Mesendoderm (in vitro differentiated cells): ENCODE measurements at regions not wholly inside any gene's neighbourhood (a gene's known extent, or its start where the extent isn't known, plus 50 kb on each side); places are given as distances from the start of the nearest gene placed in this dataset.

Source experiments
- DNase-seq: peaks from one replicate; pipeline ENCODE4 v3.0.0; 2013
- H2AK5ac ChIP-seq: 2 replicates; pipeline ENCODE4 v1.6.1; 2013; ENCODE audit warnings: low read length, inconsistent platforms
- H2BK120ac ChIP-seq: 2 replicates; pipeline ENCODE4 v1.6.1; 2013; ENCODE audit warnings: low read depth, mild to moderate bottlenecking, low read length, moderate library complexity, mixed read lengths
- H2BK15ac ChIP-seq: replicated peaks from 2 replicates; pipeline ENCODE4 v1.6.1; 2013; ENCODE audit warnings: low read depth, mild to moderate bottlenecking, moderate library complexity
- H2BK5ac ChIP-seq: 2 replicates; pipeline ENCODE4 v1.6.1; 2013; ENCODE audit warnings: low read length, inconsistent platforms
- H3K18ac ChIP-seq: 2 replicates; pipeline ENCODE4 v1.6.1; 2013; ENCODE audit warnings: mild to moderate bottlenecking, low read length, mixed read lengths
- H3K23ac ChIP-seq: one replicate; pipeline ENCODE4 v1.6.1; 2013; ENCODE audit warnings: low read length
- H3K27ac ChIP-seq: 2 replicates; pipeline ENCODE4 v1.5.1; 2013; ENCODE audit warnings: low read depth, mild to moderate bottlenecking, inconsistent platforms, low read length, moderate library complexity
- H3K27me3 ChIP-seq: 2 replicates; pipeline ENCODE4 v1.6.1; 2013; ENCODE audit warnings: low read length, control low read depth, mild to moderate bottlenecking, inconsistent platforms; ENCODE audit not compliant: insufficient read depth, poor library complexity
- H3K36me3 ChIP-seq: 2 replicates; pipeline ENCODE4 v1.6.1; 2013; ENCODE audit warnings: low read length, inconsistent platforms; ENCODE audit not compliant: control insufficient read depth, insufficient read depth
- H3K4ac ChIP-seq: one replicate; pipeline ENCODE4 v1.6.1; 2013; ENCODE audit warnings: low read depth, mild to moderate bottlenecking, low read length, moderate library complexity
- H3K4me1 ChIP-seq: 2 replicates; pipeline ENCODE4 v1.6.1; 2013; ENCODE audit warnings: low read depth, low read length, inconsistent platforms; ENCODE audit not compliant: control insufficient read depth
- H3K4me2 ChIP-seq: 2 replicates; pipeline ENCODE4 v1.6.1; 2013; ENCODE audit warnings: low read length
- H3K4me3 ChIP-seq: 2 replicates; pipeline ENCODE4 v1.5.1; 2013; ENCODE audit warnings: mild to moderate bottlenecking, low read length
- H3K56ac ChIP-seq: one replicate; pipeline ENCODE4 v1.6.1; 2013; ENCODE audit warnings: low read length
- H3K79me1 ChIP-seq: 2 replicates; pipeline ENCODE4 v1.6.1; 2013; ENCODE audit warnings: low read length, inconsistent platforms
- H3K79me2 ChIP-seq: 2 replicates; pipeline ENCODE4 v1.6.1; 2013; ENCODE audit warnings: mild to moderate bottlenecking, low read length; ENCODE audit not compliant: control insufficient read depth, insufficient read depth
- H3K9ac ChIP-seq: 2 replicates; pipeline ENCODE4 v1.6.1; 2013; ENCODE audit warnings: low read length, inconsistent platforms
- H4K5ac ChIP-seq: one replicate; pipeline ENCODE4 v1.6.1; 2013; ENCODE audit warnings: low read length
- H4K8ac ChIP-seq: one replicate; pipeline ENCODE4 v1.6.1; 2013; ENCODE audit warnings: low read depth, mild to moderate bottlenecking, control low read depth, low read length, moderate library complexity
- WGBS: extraction: QIAGEN DNeasy Blood & Tissue Kit; methylation state at CpG from one replicate; pipeline ENCODE4 v1.1.7; 2013; ENCODE audit warnings: low lambda C conversion rate, missing lambda C conversion rate; ENCODE audit not compliant: insufficient coverage; ENCODE audit errors: extremely low coverage; 5-methylcytosine and 5-hydroxymethylcytosine counted together

- Histone ChIP-seq H3K4me1 (no peaks in the 10 kb centered on the region), H3K79me1 (no peaks in the 10 kb centered on the region), H2BK5ac (no peak overlapping the region), H2AK5ac (no peak overlapping the region), H3K4me2 (no peak overlapping the region), H2BK15ac (no peak overlapping the region), H3K56ac (no peak overlapping the region), H2BK120ac (no peak overlapping the region), H4K8ac (no peak overlapping the region), H3K4me3 (no peak overlapping the region), H4K5ac (no peak overlapping the region), H3K9ac (no peak overlapping the region), H3K18ac (no peak overlapping the region), H3K4ac (no peak overlapping the region), H3K36me3 (no peaks in the 10 kb centered on the region), H3K79me2 (no peaks in the 10 kb centered on the region), H3K23ac (no peak overlapping the region), H3K27ac (no peak overlapping the region), H3K27me3 (no peaks in the 10 kb centered on the region)
- WGBS = no CpG with 5 or more reads among the region's 9 CpGs
- no peak for DNase-seq
Observed at GRCh38 chr6:168385858-168386735, 54.9 kb upstream of the SMOC2 start.

- Histone ChIP-seq H2BK120ac (no peak overlapping the region), H3K79me2 (no peaks in the 10 kb centered on the region), H3K9ac (no peak overlapping the region), H3K4me2 (no peak overlapping the region), H4K8ac (no peak overlapping the region), H3K4me1 (no peaks in the 10 kb centered on the region), H3K27me3 (no peaks in the 10 kb centered on the region), H4K5ac (no peak overlapping the region), H2BK5ac (no peak overlapping the region), H3K79me1 (no peaks in the 10 kb centered on the region), H3K36me3 (no peaks in the 10 kb centered on the region), H3K4ac (no peak overlapping the region), H3K56ac (no peak overlapping the region), H3K23ac (no peak overlapping the region), H2AK5ac (no peak overlapping the region), H3K18ac (no peak overlapping the region), H2BK15ac (no peak overlapping the region), H3K4me3 (no peak overlapping the region), H3K27ac (no peak overlapping the region)
- WGBS = no CpG with 5 or more reads among the region's 9 CpGs
- DNase-seq = no peak
Observed at GRCh38 chr6:168386973-168387372, 54.0 kb upstream of the SMOC2 start.

GRCh38 chr6:168387426-168387825 is 53.6 kb upstream of the SMOC2 start:
- no peak for DNase-seq
- no peaks in the 10 kb centered on the region for H3K4me1 ChIP-seq
- H3K27ac ChIP-seq = no peak overlapping the region
- H3K79me2 ChIP-seq = no peaks in the 10 kb centered on the region
- no peaks in the 10 kb centered on the region for H3K36me3 ChIP-seq
- H4K8ac ChIP-seq = no peak overlapping the region
- no peak overlapping the region for H3K18ac ChIP-seq
- no peak overlapping the region for H3K23ac ChIP-seq
- H2AK5ac ChIP-seq = no peak overlapping the region
- no CpG with 5 or more reads among the region's 10 CpGs for WGBS
- H3K27me3 ChIP-seq = no peaks in the 10 kb centered on the region
- H2BK120ac ChIP-seq = no peak overlapping the region
- no peak overlapping the region for H3K56ac ChIP-seq
- no peak overlapping the region for H2BK15ac ChIP-seq
- no peak overlapping the region for H3K4ac ChIP-seq
- H3K9ac ChIP-seq = no peak overlapping the region
- H3K4me2 ChIP-seq = no peak overlapping the region
- H3K4me3 ChIP-seq = no peak overlapping the region
- no peak overlapping the region for H4K5ac ChIP-seq
- H2BK5ac ChIP-seq = no peak overlapping the region
- H3K79me1 ChIP-seq = no peaks in the 10 kb centered on the region

DNA sequence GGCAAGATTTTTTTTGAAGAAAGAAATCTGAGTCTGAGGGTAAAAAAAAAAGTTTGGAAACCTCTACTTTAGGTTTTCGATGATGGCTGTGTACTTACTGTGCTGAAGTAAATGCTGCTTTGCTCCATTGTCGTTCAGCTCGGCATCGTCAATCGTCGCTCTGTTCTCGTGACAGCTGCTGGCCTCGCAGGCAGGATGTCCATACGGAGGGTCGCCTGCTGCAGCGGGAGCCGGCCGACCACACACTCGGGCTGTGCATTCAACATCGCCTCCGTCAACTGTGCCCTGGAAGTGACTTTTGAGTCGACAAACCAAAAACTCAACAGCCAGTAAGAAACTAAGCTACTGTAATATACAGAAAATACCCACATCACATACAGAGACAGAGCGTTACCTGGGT is 53.1 kb upstream of the SMOC2 start:
- WGBS = no CpG with 5 or more reads among the region's 18 CpGs
- H3K4me1 ChIP-seq = no peaks in the 10 kb centered on the region
- H4K5ac ChIP-seq = no peak overlapping the region
- no peak overlapping the region for H3K4me2 ChIP-seq
- no peak overlapping the region for H3K9ac ChIP-seq
- H2BK15ac ChIP-seq = no peak overlapping the region
- no peak overlapping the region for H2BK120ac ChIP-seq
- H4K8ac ChIP-seq = no peak overlapping the region
- no peaks in the 10 kb centered on the region for H3K79me1 ChIP-seq
- DNase-seq = no peak
- no peaks in the 10 kb centered on the region for H3K36me3 ChIP-seq
- no peak overlapping the region for H3K23ac ChIP-seq
- H3K4ac ChIP-seq = no peak overlapping the region
- H3K56ac ChIP-seq = no peak overlapping the region
- no peak overlapping the region for H3K18ac ChIP-seq
- no peaks in the 10 kb centered on the region for H3K27me3 ChIP-seq
- H3K27ac ChIP-seq = no peak overlapping the region
- no peak overlapping the region for H3K4me3 ChIP-seq
- no peaks in the 10 kb centered on the region for H3K79me2 ChIP-seq
- no peak overlapping the region for H2AK5ac ChIP-seq
- H2BK5ac ChIP-seq = no peak overlapping the region

DNA sequence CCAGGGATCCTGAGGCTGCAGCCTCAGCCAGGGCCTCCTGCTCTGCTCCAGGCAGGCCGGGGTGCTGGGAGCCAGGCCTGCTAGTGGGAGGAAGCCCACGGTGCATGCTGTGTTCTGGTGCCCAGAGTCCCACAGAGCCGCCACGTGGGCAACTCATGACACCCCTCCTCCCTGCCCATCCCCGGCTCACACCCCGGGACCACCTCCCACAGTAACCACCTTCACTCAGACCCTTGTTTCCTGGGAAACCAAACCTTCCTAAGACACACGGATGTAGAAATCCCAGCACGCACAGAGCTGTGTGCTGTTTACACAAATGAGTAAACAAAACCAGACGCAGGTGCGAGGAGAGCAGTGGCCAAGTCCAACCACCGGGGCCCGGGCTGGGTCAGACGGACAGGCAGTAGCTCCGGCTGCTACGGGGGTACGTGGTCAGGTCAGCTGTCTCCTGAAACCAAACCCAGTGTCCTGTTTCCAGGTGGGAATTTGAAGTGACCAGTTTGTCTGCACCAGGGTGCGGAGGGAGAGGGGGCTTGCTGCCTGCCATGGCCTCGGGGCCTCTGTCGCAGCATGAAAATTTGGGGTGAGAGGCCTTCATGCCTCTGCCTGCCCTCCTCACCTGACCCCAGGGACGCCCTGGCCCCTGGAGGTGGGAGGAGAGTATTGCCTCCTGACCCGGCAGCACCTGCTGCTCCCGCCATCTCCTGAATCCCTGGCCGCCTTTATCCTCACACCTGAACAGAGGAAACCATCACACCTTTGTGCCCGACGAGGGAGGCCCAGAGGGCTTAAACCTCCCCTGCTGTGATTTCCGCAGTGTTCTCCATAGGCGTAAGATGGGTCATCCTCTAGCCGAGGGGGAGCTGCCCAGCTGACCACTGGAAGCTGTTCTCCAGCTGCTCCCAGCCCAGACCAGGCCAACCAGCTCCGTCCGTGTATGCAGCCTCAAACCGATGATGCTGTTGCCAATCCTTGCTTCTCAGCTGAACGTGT is 52.0 kb upstream of the SMOC2 start:
- H3K18ac ChIP-seq = no peak overlapping the region
- H4K8ac ChIP-seq = no peak overlapping the region
- H3K4me2 ChIP-seq = no peak overlapping the region
- H2BK5ac ChIP-seq = no peak overlapping the region
- H3K36me3 ChIP-seq = no peaks in the 10 kb centered on the region
- no peak overlapping the region for H2BK120ac ChIP-seq
- no peak overlapping the region for H4K5ac ChIP-seq
- H3K9ac ChIP-seq = no peak overlapping the region
- H3K56ac ChIP-seq = no peak overlapping the region
- H3K23ac ChIP-seq = no peak overlapping the region
- H3K27me3 ChIP-seq = no peaks in the 10 kb centered on the region
- no peak for DNase-seq
- no peak overlapping the region for H3K27ac ChIP-seq
- no peak overlapping the region for H3K4me3 ChIP-seq
- no peaks in the 10 kb centered on the region for H3K79me2 ChIP-seq
- no peak overlapping the region for H3K4ac ChIP-seq
- no peaks in the 10 kb centered on the region for H3K79me1 ChIP-seq
- H3K4me1 ChIP-seq = no peaks in the 10 kb centered on the region
- no peak overlapping the region for H2BK15ac ChIP-seq
- no CpG with 5 or more reads among the region's 32 CpGs for WGBS
- H2AK5ac ChIP-seq = no peak overlapping the region
